H9 (cell line): ENCODE measurements at regions not wholly inside any gene's neighbourhood (a gene's known extent, or its start where the extent isn't known, plus 50 kb on each side); places are given as distances from the start of the nearest gene placed in this dataset.

Experiments
- DNase-seq: peaks from one replicate; pipeline ENCODE4 v3.0.0-alpha.2; 2017
- H2AFZ ChIP-seq: one replicate; pipeline ENCODE4 v1.6.1; 2013; ENCODE audit warnings: mild to moderate bottlenecking, low read length, control low read depth, moderate library complexity
- H2AK5ac ChIP-seq: 2 replicates; pipeline ENCODE4 v1.6.1; 2013; ENCODE audit warnings: low read length, control low read depth, mixed read lengths; ENCODE audit not compliant: insufficient read length
- H2BK120ac ChIP-seq: one replicate; pipeline ENCODE4 v1.6.1; 2013; ENCODE audit warnings: low read depth, mild to moderate bottlenecking, low read length, control low read depth, inconsistent platforms; ENCODE audit not compliant: poor library complexity, severe bottlenecking
- H2BK12ac ChIP-seq: 2 replicates; pipeline ENCODE4 v1.6.1; 2013; ENCODE audit warnings: low read length, control low read depth, mixed read lengths, low read depth; ENCODE audit not compliant: insufficient read length
- H2BK15ac ChIP-seq: 2 replicates; pipeline ENCODE4 v1.6.1; 2013; ENCODE audit warnings: low read depth, low read length, control low read depth
- H2BK20ac ChIP-seq: one replicate; pipeline ENCODE4 v1.6.1; 2013; ENCODE audit warnings: low read depth, mild to moderate bottlenecking, low read length, control low read depth, inconsistent platforms; ENCODE audit not compliant: poor library complexity, severe bottlenecking
- H2BK5ac ChIP-seq: 2 replicates; pipeline ENCODE4 v1.6.1; 2013; ENCODE audit warnings: low read length, control low read depth, mixed read lengths; ENCODE audit not compliant: insufficient read length
- H3K14ac ChIP-seq: 2 replicates; pipeline ENCODE4 v1.6.1; 2013; ENCODE audit warnings: low read length, control low read depth; ENCODE audit not compliant: insufficient read depth
- H3K18ac ChIP-seq: 2 replicates; pipeline ENCODE4 v1.6.1; 2013; ENCODE audit warnings: low read depth, mild to moderate bottlenecking, mixed read lengths, low read length, control low read depth; ENCODE audit not compliant: insufficient read length
- H3K23ac ChIP-seq: 2 replicates; pipeline ENCODE4 v1.6.1; 2013; ENCODE audit warnings: low read length, control low read depth, mixed read lengths, low read depth; ENCODE audit not compliant: insufficient read length
- H3K23me2 ChIP-seq: 2 replicates; pipeline ENCODE4 v1.6.1; 2013; ENCODE audit warnings: low read depth, mild to moderate bottlenecking, mixed read lengths, low read length, control low read depth; ENCODE audit not compliant: insufficient read length, poor library complexity, severe bottlenecking
- H3K27ac ChIP-seq: 2 replicates; pipeline ENCODE4 v1.5.1; 2013; ENCODE audit warnings: low read length, control low read depth, mixed read lengths, low read depth; ENCODE audit not compliant: insufficient read length
- H3K27me3 ChIP-seq: 2 replicates; pipeline ENCODE4 v1.6.1; 2013; ENCODE audit warnings: low read length, control low read depth, inconsistent platforms; ENCODE audit not compliant: insufficient read depth
- H3K4ac ChIP-seq: 2 replicates; pipeline ENCODE4 v1.6.1; 2013; ENCODE audit warnings: low read depth, mild to moderate bottlenecking, control low read depth, inconsistent platforms, low read length, moderate library complexity
- H3K4me1 ChIP-seq: 2 replicates; pipeline ENCODE4 v1.6.1; 2013; ENCODE audit warnings: low read length, control low read depth, inconsistent platforms; ENCODE audit not compliant: insufficient read depth
- H3K4me2 ChIP-seq: 2 replicates; pipeline ENCODE4 v1.6.1; 2013; ENCODE audit warnings: low read length, control low read depth, mixed read lengths; ENCODE audit not compliant: insufficient read length, insufficient read depth
- H3K56ac ChIP-seq: 2 replicates; pipeline ENCODE4 v1.6.1; 2013; ENCODE audit warnings: low read depth, mild to moderate bottlenecking, mixed read lengths, low read length, control low read depth; ENCODE audit not compliant: insufficient read length
- H3K79me1 ChIP-seq: 2 replicates; pipeline ENCODE4 v1.6.1; 2013; ENCODE audit warnings: low read depth, mild to moderate bottlenecking, moderate library complexity, low read length, control low read depth, inconsistent platforms; ENCODE audit not compliant: insufficient read depth, poor library complexity, severe bottlenecking
- H3K79me2 ChIP-seq: 2 replicates; pipeline ENCODE4 v1.6.1; 2013; ENCODE audit warnings: low read length, control low read depth, inconsistent platforms; ENCODE audit not compliant: insufficient read depth
- H3K9ac ChIP-seq: 2 replicates; pipeline ENCODE4 v1.6.1; 2013; ENCODE audit warnings: low read length, control low read depth, mixed read lengths; ENCODE audit not compliant: insufficient read length; ENCODE audit errors: extremely low read depth
- H3K9me3 ChIP-seq: one replicate; pipeline ENCODE4 v1.6.1; 2013; ENCODE audit warnings: low read depth, low read length, inconsistent platforms; ENCODE audit not compliant: control insufficient read depth
- H3T11ph ChIP-seq: one replicate; pipeline ENCODE4 v1.6.1; 2013; ENCODE audit warnings: mild to moderate bottlenecking, low read length, control low read depth, inconsistent platforms
- H4K20me1 ChIP-seq: one replicate; pipeline ENCODE4 v1.6.1; 2013; ENCODE audit not compliant: control insufficient read depth, insufficient read length, insufficient read depth
- H4K5ac ChIP-seq: 2 replicates; pipeline ENCODE4 v1.6.1; 2013; ENCODE audit warnings: low read depth, mild to moderate bottlenecking, mixed read lengths, low read length, control low read depth; ENCODE audit not compliant: insufficient read length
- H4K8ac ChIP-seq: replicated peaks from 2 replicates; pipeline ENCODE4 v1.6.1; 2013; ENCODE audit warnings: low read length, control low read depth, mixed read lengths, low read depth; ENCODE audit not compliant: insufficient read length
- H4K91ac ChIP-seq: 2 replicates; pipeline ENCODE4 v1.6.1; 2013; ENCODE audit warnings: low read depth, mild to moderate bottlenecking, moderate library complexity, mixed read lengths, low read length, control low read depth; ENCODE audit not compliant: insufficient read length
- H3K27ac Mint-ChIP-seq, 3 experiments: 2 replicates in 2 of 3; 3 replicates in 1 of 3; pipeline ENCODE4 v1.8.0; 2020 to 2021; ENCODE audit warnings: mixed read lengths in 3 of 3, mild to moderate bottlenecking in 1 of 3, moderate library complexity in 1 of 3
- H3K27me3 Mint-ChIP-seq: 2 replicates; pipeline ENCODE4 v1.8.0; 2021; ENCODE audit warnings: low read depth, mild to moderate bottlenecking, moderate library complexity, mixed read lengths
- H3K36me3 Mint-ChIP-seq, 3 experiments: 2 replicates in 2 of 3; 3 replicates in 1 of 3; pipeline ENCODE4 v1.8.0; 2020 to 2021; ENCODE audit warnings: low read depth in 3 of 3, mixed read lengths in 3 of 3; ENCODE audit not compliant: insufficient read depth in 1 of 3
- H3K4me1 Mint-ChIP-seq, 2 experiments: 2 replicates each; pipeline ENCODE4 v1.8.0; 2020; ENCODE audit warnings: mixed read lengths in 2 of 2
- H3K4me3 Mint-ChIP-seq, 2 experiments: 2 replicates in 1 of 2; 3 replicates in 1 of 2; pipeline ENCODE4 v1.8.0; 2020 to 2021; ENCODE audit warnings: mild to moderate bottlenecking in 2 of 2, mixed read lengths in 2 of 2, moderate library complexity in 1 of 2
- H3K9me3 Mint-ChIP-seq, 2 experiments: 2 replicates in 1 of 2; 3 replicates in 1 of 2; pipeline ENCODE4 v1.8.0; 2020; ENCODE audit warnings: mild to moderate bottlenecking in 2 of 2, mixed read lengths in 2 of 2, moderate library complexity in 1 of 2
- WGBS: extraction: QIAGEN DNeasy Blood & Tissue Kit; methylation state at CpG from one replicate; pipeline ENCODE4 v1.1.7; 2013; ENCODE audit warnings: missing lambda C conversion rate, low lambda C conversion rate, mixed read lengths; ENCODE audit not compliant: insufficient read length; ENCODE audit errors: extremely low coverage; 5-methylcytosine and 5-hydroxymethylcytosine counted together
- TF ChIP-seq, protein P1 (sequence below): fragments of 200-600 bp; sonication (generic); conservative IDR thresholded peaks from 3 replicates; pipeline ENCODE4 v1.8.0; 2021; ENCODE audit warnings: antibody characterized with exemption, mild to moderate bottlenecking

- no peak overlapping the region for H2BK5ac ChIP-seq
- no peak overlapping the region for H3K4me2 ChIP-seq
- TF ChIP-seq, protein P1, sequence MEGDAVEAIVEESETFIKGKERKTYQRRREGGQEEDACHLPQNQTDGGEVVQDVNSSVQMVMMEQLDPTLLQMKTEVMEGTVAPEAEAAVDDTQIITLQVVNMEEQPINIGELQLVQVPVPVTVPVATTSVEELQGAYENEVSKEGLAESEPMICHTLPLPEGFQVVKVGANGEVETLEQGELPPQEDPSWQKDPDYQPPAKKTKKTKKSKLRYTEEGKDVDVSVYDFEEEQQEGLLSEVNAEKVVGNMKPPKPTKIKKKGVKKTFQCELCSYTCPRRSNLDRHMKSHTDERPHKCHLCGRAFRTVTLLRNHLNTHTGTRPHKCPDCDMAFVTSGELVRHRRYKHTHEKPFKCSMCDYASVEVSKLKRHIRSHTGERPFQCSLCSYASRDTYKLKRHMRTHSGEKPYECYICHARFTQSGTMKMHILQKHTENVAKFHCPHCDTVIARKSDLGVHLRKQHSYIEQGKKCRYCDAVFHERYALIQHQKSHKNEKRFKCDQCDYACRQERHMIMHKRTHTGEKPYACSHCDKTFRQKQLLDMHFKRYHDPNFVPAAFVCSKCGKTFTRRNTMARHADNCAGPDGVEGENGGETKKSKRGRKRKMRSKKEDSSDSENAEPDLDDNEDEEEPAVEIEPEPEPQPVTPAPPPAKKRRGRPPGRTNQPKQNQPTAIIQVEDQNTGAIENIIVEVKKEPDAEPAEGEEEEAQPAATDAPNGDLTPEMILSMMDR = no peak
- H2BK12ac ChIP-seq = no peak overlapping the region
- no peaks in the 10 kb centered on the region for H3K27me3 ChIP-seq
- Mint-ChIP-seq H3K4me1 (peaks cover 7 to 9% of the 10 kb centered on the region in 2 experiments; a peak in 3 of 4 replicates), H3K36me3 (no peaks in the 10 kb centered on the region), H3K4me3 (no peak overlapping the region), H3K27ac (no peak overlapping the region), H3K9me3 (no peaks in the 10 kb centered on the region), H3K27me3 (peaks cover 6% of the 10 kb centered on the region)
- no peak overlapping the region for H2BK15ac ChIP-seq
- no peak overlapping the region for H3K14ac ChIP-seq
- no peaks in the 10 kb centered on the region for H3K79me1 ChIP-seq
- H2AK5ac ChIP-seq = no peak overlapping the region
- H3K23ac ChIP-seq = no peak overlapping the region
- H3K27ac ChIP-seq = no peak overlapping the region
- H4K20me1 ChIP-seq = no peaks in the 10 kb centered on the region
- H2AFZ ChIP-seq = no peak overlapping the region
- no peaks in the 10 kb centered on the region for H3K4me1 ChIP-seq
- H3T11ph ChIP-seq = no peak overlapping the region
- no peak overlapping the region for H4K91ac ChIP-seq
- no peak overlapping the region for H3K9ac ChIP-seq
- no peaks in the 10 kb centered on the region for H3K79me2 ChIP-seq
- no peak overlapping the region for H2BK20ac ChIP-seq
- H3K18ac ChIP-seq = no peak overlapping the region
- H4K5ac ChIP-seq = no peak overlapping the region
- H3K56ac ChIP-seq = no peak overlapping the region
- H3K23me2 ChIP-seq = no peaks in the 10 kb centered on the region
- no peak overlapping the region for H3K4ac ChIP-seq
- peak; percentile 19 for DNase-seq
- no peaks in the 10 kb centered on the region for H3K9me3 ChIP-seq
- H4K8ac ChIP-seq = no peak overlapping the region
- H2BK120ac ChIP-seq = no peak overlapping the region
- no CpG with 5 or more reads among the region's 16 CpGs for WGBS
Observed at GRCh38 chr22:44396727-44397722, 84.3 kb upstream of the SHISAL1 start.
